HL-60 (cell line): ENCODE measurements at regions not wholly inside any gene's neighbourhood (a gene's known extent, or its start where the extent isn't known, plus 50 kb on each side); places are given as distances from the start of the nearest gene placed in this dataset.

Experiments used
- CTCF ChIP-seq: IDR thresholded peaks from one replicate; pipeline ENCODE4 v1.5.1; 2011; ENCODE audit warnings: low read length, control low read depth, inconsistent platforms; ENCODE audit not compliant: insufficient read depth
- GABPA ChIP-seq: IDR thresholded peaks from 2 replicates; pipeline ENCODE4 v1.6.1; 2012; ENCODE audit warnings: low read depth
- POLR2AphosphoS5 ChIP-seq: IDR thresholded peaks from 2 replicates; pipeline ENCODE4 v1.6.1; 2012; ENCODE audit warnings: low read depth
- REST ChIP-seq: IDR thresholded peaks from 2 replicates; pipeline ENCODE4 v1.6.1; 2012; ENCODE audit warnings: low read depth; ENCODE audit not compliant: insufficient replicate concordance
- SPI1 ChIP-seq: IDR thresholded peaks from 2 replicates; pipeline ENCODE4 v1.6.1; 2012; ENCODE audit warnings: low read depth, mild to moderate bottlenecking, borderline replicate concordance

- TF ChIP-seq CTCF (no peak), GABPA (no peak), POLR2AphosphoS5 (no peak), REST (no peak), SPI1 (no peak)
These were observed 444.4 kb downstream of the HDGFL1 start for GRCh38 chr6:23013776-23014175.
